Rectal smooth muscle tissue (tissue), 1 donor: ENCODE measurements at regions not wholly inside any gene's neighbourhood (a gene's known extent, or its start where the extent isn't known, plus 50 kb on each side); places are given as distances from the start of the nearest gene placed in this dataset.

ENCODE experiments used
- H3K27ac ChIP-seq: one replicate; pipeline ENCODE4 v1.7.0; 2013; ENCODE audit warnings: low read depth, low read length, inconsistent platforms
- H3K27me3 ChIP-seq: one replicate; pipeline ENCODE4 v1.7.0; 2013; ENCODE audit warnings: low read length; ENCODE audit not compliant: control insufficient read depth, insufficient read depth
- H3K36me3 ChIP-seq: one replicate; pipeline ENCODE4 v1.7.0; 2013; ENCODE audit warnings: low read length; ENCODE audit not compliant: control insufficient read depth, insufficient read depth
- H3K4me1 ChIP-seq: one replicate; pipeline ENCODE4 v1.7.0; 2013; ENCODE audit warnings: low read length; ENCODE audit not compliant: control insufficient read depth, insufficient read depth
- H3K4me3 ChIP-seq: one replicate; pipeline ENCODE4 v1.7.0; 2013; ENCODE audit warnings: low read length
- H3K9ac ChIP-seq: one replicate; pipeline ENCODE4 v1.7.0; 2013; ENCODE audit warnings: low read length

- no peaks in the 10 kb centered on the region for H3K4me1 ChIP-seq
- no peak overlapping the region for H3K9ac ChIP-seq
- no peaks in the 10 kb centered on the region for H3K36me3 ChIP-seq
- no peak overlapping the region for H3K27ac ChIP-seq
- no peak overlapping the region for H3K4me3 ChIP-seq
- no peaks in the 10 kb centered on the region for H3K27me3 ChIP-seq
These were observed 187.7 kb downstream of the PIK3R1 start for GRCh38 chr5:68403301-68403700.

GRCh38 chr5:68404246-68404645 is 188.7 kb downstream of the PIK3R1 start:
- H3K4me3 ChIP-seq, result no peak overlapping the region
- no peaks in the 10 kb centered on the region for H3K36me3 ChIP-seq
- H3K4me1 ChIP-seq, result no peaks in the 10 kb centered on the region
- H3K27ac ChIP-seq, result no peak overlapping the region
- H3K27me3 ChIP-seq, result no peaks in the 10 kb centered on the region
- no peak overlapping the region for H3K9ac ChIP-seq

GRCh38 chr5:68405026-68405684 is 189.6 kb downstream of the PIK3R1 start:
- Histone ChIP-seq H3K9ac (no peak overlapping the region), H3K4me1 (no peaks in the 10 kb centered on the region), H3K27me3 (no peaks in the 10 kb centered on the region), H3K4me3 (no peak overlapping the region), H3K27ac (no peak overlapping the region), H3K36me3 (no peaks in the 10 kb centered on the region)

- no peaks in the 10 kb centered on the region for H3K27me3 ChIP-seq
- no peaks in the 10 kb centered on the region for H3K36me3 ChIP-seq
- no peak overlapping the region for H3K27ac ChIP-seq
- no peak overlapping the region for H3K9ac ChIP-seq
- no peak overlapping the region for H3K4me3 ChIP-seq
- H3K4me1 ChIP-seq, result no peaks in the 10 kb centered on the region
These were observed 190.5 kb downstream of the PIK3R1 start for GRCh38 chr5:68405784-68406743.

- H3K36me3 ChIP-seq, result no peaks in the 10 kb centered on the region
- no peak overlapping the region for H3K27ac ChIP-seq
- no peak overlapping the region for H3K9ac ChIP-seq
- no peaks in the 10 kb centered on the region for H3K27me3 ChIP-seq
- no peaks in the 10 kb centered on the region for H3K4me1 ChIP-seq
- H3K4me3 ChIP-seq, result no peak overlapping the region
These were observed 191.2 kb downstream of the PIK3R1 start for GRCh38 chr5:68406767-68407241.

GRCh38 chr5:68407311-68408239 is 192.0 kb downstream of the PIK3R1 start:
- no peak overlapping the region for H3K27ac ChIP-seq
- H3K4me1 ChIP-seq, result no peaks in the 10 kb centered on the region
- H3K27me3 ChIP-seq, result no peaks in the 10 kb centered on the region
- no peak overlapping the region for H3K9ac ChIP-seq
- H3K4me3 ChIP-seq, result no peak overlapping the region
- H3K36me3 ChIP-seq, result no peaks in the 10 kb centered on the region

- H3K4me1 ChIP-seq, result no peaks in the 10 kb centered on the region
- no peak overlapping the region for H3K9ac ChIP-seq
- no peak overlapping the region for H3K4me3 ChIP-seq
- H3K27me3 ChIP-seq, result no peaks in the 10 kb centered on the region
- H3K27ac ChIP-seq, result no peak overlapping the region
- H3K36me3 ChIP-seq, result no peaks in the 10 kb centered on the region
These were observed 192.9 kb downstream of the PIK3R1 start for GRCh38 chr5:68408345-68408871.

GRCh38 chr5:68409259-68409658 is 193.7 kb downstream of the PIK3R1 start:
- Histone ChIP-seq H3K9ac (no peak overlapping the region), H3K4me1 (no peaks in the 10 kb centered on the region), H3K36me3 (no peaks in the 10 kb centered on the region), H3K27ac (no peak overlapping the region), H3K4me3 (no peak overlapping the region), H3K27me3 (no peaks in the 10 kb centered on the region)

- Histone ChIP-seq H3K4me3 (no peak overlapping the region), H3K27me3 (no peaks in the 10 kb centered on the region), H3K36me3 (no peaks in the 10 kb centered on the region), H3K4me1 (no peaks in the 10 kb centered on the region), H3K9ac (no peak overlapping the region), H3K27ac (no peak overlapping the region)
These were observed 195.6 kb downstream of the PIK3R1 start for GRCh38 chr5:68411161-68411560.

- H3K4me1 ChIP-seq, result no peaks in the 10 kb centered on the region
- H3K4me3 ChIP-seq, result no peak overlapping the region
- no peaks in the 10 kb centered on the region for H3K36me3 ChIP-seq
- no peak overlapping the region for H3K27ac ChIP-seq
- no peak overlapping the region for H3K9ac ChIP-seq
- H3K27me3 ChIP-seq, result no peaks in the 10 kb centered on the region
These were observed 199.9 kb downstream of the PIK3R1 start for GRCh38 chr5:68415177-68416085.

- Histone ChIP-seq H3K36me3 (no peaks in the 10 kb centered on the region), H3K4me1 (no peaks in the 10 kb centered on the region), H3K9ac (no peak overlapping the region), H3K4me3 (no peak overlapping the region), H3K27me3 (no peaks in the 10 kb centered on the region), H3K27ac (no peak overlapping the region)
These were observed 201.2 kb downstream of the PIK3R1 start for GRCh38 chr5:68416714-68417113.
